OCI-M2 (cell line): ENCODE measurements at regions not wholly inside any gene's neighbourhood (a gene's known extent, or its start where the extent isn't known, plus 50 kb on each side); places are given as distances from the start of the nearest gene placed in this dataset.
"Not testable (repeated sequence)": the region's sequence is repeated elsewhere in the genome, so short reads cannot be mapped to it uniquely, and the experiment has no call there.

Source experiments
- DNase-seq: peaks from one replicate; lab custom pipeline; 2025; ENCODE audit not compliant: unreplicated experiment; lab: John Stamatoyannopoulos, UW

DNA sequence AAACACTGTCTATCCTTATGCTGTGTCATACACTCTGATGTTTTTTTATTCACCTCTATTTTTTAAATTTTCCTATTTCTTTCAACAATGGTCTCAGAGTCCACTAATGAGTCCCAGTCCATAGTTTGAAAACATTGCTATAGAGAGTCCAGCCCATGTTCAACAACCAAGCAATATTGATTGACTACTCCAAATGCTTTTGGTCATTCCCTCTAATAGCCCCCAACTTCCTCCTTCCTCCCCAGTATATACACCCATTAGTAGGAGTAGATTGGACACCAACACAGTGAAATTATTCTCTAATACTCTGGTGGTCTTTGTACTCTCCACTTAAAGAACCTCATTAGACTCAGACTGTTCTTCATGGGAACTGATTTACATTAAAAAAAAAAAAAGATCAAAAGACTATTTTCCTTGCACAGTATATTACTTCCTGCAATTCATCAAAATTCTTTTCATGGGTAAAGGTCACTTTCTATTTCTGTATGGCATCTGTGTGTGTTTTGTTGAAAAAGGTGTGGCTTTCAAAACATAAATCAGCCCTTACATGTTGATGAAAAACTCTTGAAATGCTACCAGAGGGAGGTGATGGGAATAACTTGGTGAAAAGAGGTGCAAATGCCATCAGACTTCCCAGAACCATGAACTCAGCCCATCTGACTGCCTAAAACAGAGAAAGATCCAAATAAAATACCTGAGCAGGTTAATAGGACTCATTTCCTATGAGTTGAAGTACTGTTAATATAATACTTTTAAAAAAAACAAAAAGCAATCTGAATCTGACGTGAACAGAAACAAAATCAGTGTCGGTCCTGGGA, 250.3 kb upstream of the KLF3 start:
- DNase-seq, result no peak

DNA sequence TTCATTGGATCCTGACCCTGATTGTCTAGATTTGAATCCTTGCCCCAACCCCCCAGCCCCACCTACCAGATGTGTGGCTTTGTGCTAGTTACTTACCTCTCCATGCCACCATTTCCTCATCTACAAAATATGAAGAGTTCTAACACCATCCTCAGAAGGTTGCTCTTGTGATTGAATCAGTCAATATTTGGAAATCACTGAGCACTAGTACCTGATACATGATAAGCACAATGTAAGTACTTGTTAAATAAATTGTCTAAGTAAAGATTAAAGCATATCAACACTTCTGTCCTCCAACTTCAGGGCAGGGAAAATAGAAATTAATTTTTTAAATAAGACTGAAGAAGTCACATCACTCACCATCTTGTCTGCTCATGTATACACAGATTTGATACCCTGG, 249.6 kb upstream of the KLF3 start:
- no peak for DNase-seq

DNA sequence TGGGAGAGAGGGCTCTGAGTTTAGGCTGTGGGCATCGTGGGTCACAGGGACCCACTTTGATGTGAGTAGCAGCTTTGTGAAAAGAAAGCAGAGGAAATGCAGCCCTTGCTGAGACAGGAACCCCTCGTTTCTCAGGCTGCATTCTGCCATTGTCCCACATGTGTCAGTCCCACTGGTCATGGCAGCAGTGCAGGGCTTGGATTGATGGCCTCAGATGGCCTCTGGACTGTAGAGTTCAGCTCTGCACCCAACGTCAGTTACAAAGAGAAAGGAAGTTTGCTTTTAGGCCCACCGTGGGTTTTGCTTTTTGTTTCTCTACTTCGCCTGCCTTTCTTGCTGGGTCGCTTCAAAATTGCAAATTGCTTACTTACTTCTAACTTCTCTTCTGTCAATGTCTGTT, 248.3 kb upstream of the KLF3 start:
- DNase-seq, result no peak

- no peak for DNase-seq
Measured at GRCh38 chr4:38416450-38417014, 247.5 kb upstream of the KLF3 start.

DNA sequence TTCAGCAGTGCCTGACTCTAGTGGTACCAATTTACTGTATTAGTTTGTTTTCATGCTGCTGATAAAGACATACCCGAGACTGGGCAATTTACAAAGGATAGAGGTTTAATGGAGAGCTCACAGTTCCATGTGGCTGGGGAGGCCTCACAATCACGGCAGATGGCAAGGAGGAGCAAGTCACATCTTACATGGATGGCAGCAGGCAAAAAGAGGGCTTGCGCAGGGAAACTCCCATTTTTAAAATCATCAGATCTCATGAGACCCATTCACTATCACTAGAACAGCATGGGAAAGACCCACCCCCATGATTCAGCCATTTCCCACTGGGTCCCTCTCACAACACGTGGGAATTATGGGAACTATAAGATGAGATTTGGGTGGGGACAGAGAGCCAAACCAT, 243.7 kb upstream of the KLF3 start:
- not testable (repeated sequence) for DNase-seq

DNA sequence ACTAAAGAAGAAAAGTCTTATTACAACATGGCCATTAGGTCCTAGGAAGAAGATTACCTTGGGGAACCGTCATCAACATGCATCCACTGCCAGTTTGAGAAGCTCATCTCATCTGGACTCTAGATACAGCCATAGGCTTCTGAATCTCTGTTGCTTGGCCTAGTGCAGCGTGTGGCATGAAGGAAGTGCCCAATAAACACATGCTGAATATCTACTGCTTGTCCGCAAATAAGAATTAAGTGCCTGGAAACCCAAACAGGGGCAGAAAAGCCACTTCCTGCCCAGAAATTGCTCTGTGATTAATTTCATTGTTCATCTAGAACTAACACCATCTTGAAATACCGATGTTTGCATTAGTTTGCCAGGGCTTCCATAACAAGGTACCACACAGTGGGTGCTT, 241.1 kb upstream of the KLF3 start:
- DNase-seq, result no peak

GRCh38 chr4:38424151-38424871, 239.7 kb upstream of the KLF3 start:
- no peak for DNase-seq

DNA sequence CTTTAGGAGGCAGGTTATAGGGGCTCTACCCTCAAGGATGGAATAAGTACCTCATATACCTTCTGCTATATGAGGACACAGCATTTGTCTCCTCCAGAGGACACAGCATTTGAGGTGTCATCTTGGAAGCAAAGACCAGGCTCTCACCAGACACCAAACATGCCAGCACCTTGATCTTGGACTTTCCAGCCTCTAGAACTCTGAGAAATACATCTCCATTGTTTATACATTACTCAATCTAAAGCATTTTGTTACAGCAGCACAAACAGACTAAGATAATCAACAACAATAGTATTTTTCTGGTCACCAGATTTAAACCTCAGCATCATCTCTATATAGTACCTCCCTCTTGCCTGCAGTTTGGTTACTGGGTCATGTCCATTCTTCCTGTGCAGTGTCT, 237.5 kb upstream of the KLF3 start:
- DNase-seq, result no peak

- no peak for DNase-seq
Measured at GRCh38 chr4:38430841-38431240, 233.2 kb upstream of the KLF3 start.

- no peak for DNase-seq
Measured at GRCh38 chr4:38442073-38442788, 221.8 kb upstream of the KLF3 start.

GRCh38 chr4:38449506-38450174, 214.4 kb upstream of the KLF3 start:
- no peak for DNase-seq

GRCh38 chr4:38452009-38452408, 212.0 kb upstream of the KLF3 start:
- no peak for DNase-seq

- DNase-seq, result no peak
Measured at GRCh38 chr4:38452542-38452941, 211.5 kb upstream of the KLF3 start.

- no peak for DNase-seq
Measured at GRCh38 chr4:38453253-38453881, 210.6 kb upstream of the KLF3 start.

- DNase-seq, result no peak
Measured at GRCh38 chr4:38454284-38454683, 209.7 kb upstream of the KLF3 start.

DNA sequence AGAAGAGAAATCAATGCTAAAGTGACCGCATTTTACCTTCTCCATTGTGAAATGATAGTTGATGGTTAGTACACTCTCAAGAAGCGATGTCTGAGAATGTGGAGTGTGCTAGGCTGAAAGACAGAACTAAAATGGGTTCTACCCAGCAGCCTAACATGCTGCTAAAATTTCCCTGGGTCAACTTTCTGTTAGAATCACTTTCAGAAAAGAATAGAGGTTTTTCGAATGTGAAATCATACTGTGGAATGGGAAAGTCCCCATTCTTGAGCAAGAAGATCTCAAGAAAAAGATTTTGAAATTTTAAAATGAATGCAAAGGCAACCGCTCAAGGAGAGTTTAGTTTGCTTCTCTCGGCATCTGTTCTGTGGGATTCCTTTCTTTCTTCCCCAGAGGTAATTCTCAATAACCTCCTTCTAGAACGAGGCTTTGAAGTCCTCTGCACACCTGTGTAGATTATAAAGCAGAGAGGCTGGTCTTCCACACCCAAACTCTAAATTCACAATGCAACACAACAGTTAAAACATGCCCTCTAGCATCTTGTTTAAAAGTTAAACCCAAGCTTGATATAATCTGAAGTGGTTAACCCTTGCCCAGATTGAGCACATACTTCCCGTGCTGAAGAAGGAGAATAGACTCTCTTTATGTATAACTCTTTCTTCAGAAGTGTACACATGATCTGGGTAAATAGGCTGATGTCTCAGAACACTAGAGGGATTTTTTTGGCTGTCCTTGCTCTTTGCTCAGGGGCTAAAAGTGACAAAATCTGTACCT, 208.7 kb upstream of the KLF3 start:
- DNase-seq, result no peak

DNA sequence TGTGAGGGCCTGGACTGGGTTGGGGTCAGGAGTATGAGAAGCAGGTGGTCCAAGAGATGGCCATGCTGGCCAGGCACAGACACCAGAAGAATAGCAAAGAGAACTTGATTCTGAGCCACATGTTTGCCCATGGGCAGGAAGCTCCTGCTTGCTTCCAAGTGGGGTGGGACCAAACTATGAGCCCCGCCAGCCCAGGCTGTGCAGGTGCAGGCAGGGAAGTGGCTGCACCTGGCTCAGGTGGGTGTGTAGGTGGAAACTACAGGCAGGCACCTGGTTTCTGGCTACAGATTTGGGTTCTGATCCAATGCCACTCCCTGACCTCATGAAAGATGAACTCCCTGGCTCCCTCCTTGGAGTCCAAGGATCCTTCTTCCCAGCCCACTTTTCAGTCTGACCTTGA, 207.9 kb upstream of the KLF3 start:
- no peak for DNase-seq

DNA sequence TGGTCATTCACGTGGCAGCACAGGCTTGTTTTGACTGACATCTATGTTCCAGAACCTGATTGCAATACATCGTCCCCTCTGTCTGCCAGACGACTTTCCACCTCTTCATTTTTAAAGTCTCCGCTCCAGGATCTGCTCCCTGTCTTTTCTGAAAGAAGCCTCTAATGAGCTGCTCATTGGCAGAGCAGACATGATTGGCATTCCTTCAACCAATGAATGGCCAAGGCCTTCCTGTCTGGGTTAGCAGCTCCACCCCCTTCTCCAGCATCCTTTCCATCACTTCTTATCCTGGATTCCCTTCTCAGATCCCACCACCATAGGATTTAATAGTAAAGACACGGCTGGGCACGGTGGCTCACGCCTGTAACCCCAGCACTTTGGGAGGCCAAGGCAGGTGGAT, 202.7 kb upstream of the KLF3 start:
- DNase-seq, result no peak

DNA sequence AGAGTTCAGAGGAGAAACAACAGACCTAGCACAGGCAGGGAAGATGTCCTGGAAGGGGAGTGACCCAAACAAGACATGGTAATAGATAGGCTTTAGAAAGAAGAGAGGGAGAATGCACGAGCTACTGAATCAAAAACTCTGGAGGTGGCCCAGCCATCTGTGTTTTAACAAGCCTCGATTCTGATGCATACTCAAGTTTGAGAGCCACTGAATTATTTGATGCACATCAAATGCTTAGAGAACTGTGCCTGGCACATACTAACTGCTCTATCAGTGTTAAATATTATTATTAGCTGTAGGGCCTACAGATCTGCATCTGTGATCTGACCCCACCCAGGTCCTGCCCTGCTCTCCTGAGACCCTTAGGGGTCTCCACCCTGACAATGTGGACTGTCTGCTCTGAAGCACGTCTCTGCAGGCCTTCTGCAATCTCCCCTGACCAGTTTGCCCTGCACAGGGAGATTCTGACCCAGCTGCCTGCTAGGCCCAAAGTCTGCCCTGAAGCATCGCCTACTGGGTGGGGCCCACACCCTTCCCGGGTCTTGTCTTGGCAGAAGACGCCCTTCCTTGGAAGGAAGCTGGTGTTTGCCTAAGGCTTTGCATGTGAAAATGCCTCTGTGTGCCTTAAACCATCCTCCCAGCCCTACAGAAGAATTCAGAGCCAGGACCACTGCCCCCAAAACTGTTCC, 201.5 kb upstream of the KLF3 start:
- no peak for DNase-seq
